ENCODE measurements at regions not wholly inside any gene's neighbourhood (a gene's known extent, or its start where the extent isn't known, plus 50 kb on each side); places are given as distances from the start of the nearest gene placed in this dataset.
A peak's percentile ranks its signal among the peaks of the same experiment; 100 is the strongest.
"Not testable (repeated sequence)": the region's sequence is repeated elsewhere in the genome, so short reads cannot be mapped to it uniquely, and the experiment has no call there.

GRCh38 chr3:84727616-84728015 is 231.2 kb upstream of the CADM2 start:
- DNase-seq, result no peak
- 83% methylated on average over 1 of the region's 1 CpG; no CpG with 5 or more reads in 1 of the 2 experiments for WGBS, 2 experiments (ENCODE audit: insufficient coverage in 1 of 2, insufficient read length in 1 of 2)
- H3K27me3 Mint-ChIP-seq (ENCODE audit: insufficient read depth), result no peaks in the 10 kb centered on the region
- Histone ChIP-seq H3K4me3 (ENCODE audit: low read length) (no peak overlapping the region), H3K36me3 (ENCODE audit: control insufficient read depth, insufficient read depth, low read length) (no peaks in the 10 kb centered on the region), H3K27me3 (ENCODE audit: control insufficient read depth, insufficient read depth, low read length, poor library complexity, severe bottlenecking) (no peaks in the 10 kb centered on the region), H3K9me3 (ENCODE audit: control insufficient read depth, low read length) (no peaks in the 10 kb centered on the region), H3K9ac (ENCODE audit: extremely low read depth, low read length, poor library complexity, severe bottlenecking) (no peak overlapping the region), H3K27ac (ENCODE audit: low read depth, low read length) (no peak overlapping the region), H3K4me1 (ENCODE audit: control insufficient read depth, insufficient read depth, low read length) (peaks cover 4% of the 10 kb centered on the region)
- TF ChIP-seq CTCF (conservative IDR thresholded peaks at IDR 0.05), result no peak
- H3K36me3 Mint-ChIP-seq (ENCODE audit: low read depth), result no peaks in the 10 kb centered on the region
- peaks cover 6% of the 10 kb centered on the region for H3K4me1 Mint-ChIP-seq
- no peak overlapping the region for H3K4me3 Mint-ChIP-seq
- H3K9me3 Mint-ChIP-seq, result no peaks in the 10 kb centered on the region
- H3K27ac Mint-ChIP-seq, result no peak overlapping the region

- no CpG with 5 or more reads among the region's 1 CpG for WGBS, 2 experiments (ENCODE audit: insufficient coverage in 1 of 2, insufficient read length in 1 of 2)
- H3K36me3 Mint-ChIP-seq (ENCODE audit: low read depth), result not testable (repeated sequence)
These were observed 224.1 kb upstream of the CADM2 start for GRCh38 chr3:84734731-84735130.

DNA sequence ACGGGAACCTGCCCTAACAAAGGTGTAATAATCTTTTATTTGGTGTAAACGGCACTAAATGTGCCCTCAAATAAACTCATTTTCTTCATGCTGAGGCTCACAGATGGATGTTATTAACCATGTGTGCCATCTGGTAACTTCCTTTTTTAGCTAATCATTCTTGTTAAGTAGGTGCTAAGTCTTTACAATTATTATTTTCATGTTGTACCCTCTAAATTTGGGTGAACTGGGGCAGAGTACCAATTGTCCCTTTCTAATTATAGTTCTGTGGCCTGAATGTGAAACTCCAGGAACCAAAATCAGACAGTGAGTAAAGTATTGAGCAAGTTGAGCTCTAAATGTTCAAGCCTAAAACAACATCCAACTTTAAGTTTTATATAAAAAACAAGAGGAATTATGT is 220.7 kb upstream of the CADM2 start:
- no peaks in the 10 kb centered on the region for H3K9me3 ChIP-seq (ENCODE audit: control insufficient read depth, low read length)
- H3K36me3 ChIP-seq (ENCODE audit: control insufficient read depth, insufficient read depth, low read length), result no peaks in the 10 kb centered on the region
- H3K4me3 ChIP-seq (ENCODE audit: low read length), result no peak overlapping the region
- H3K27ac Mint-ChIP-seq, result peak overlapping the region; percentile 32
- H3K27ac ChIP-seq (ENCODE audit: low read depth, low read length), result no peak overlapping the region
- no peak for DNase-seq
- 83% methylated on average over 2 of the region's 2 CpGs; no CpG with 5 or more reads in 1 of the 2 experiments for WGBS, 2 experiments (ENCODE audit: insufficient coverage in 1 of 2, insufficient read length in 1 of 2)
- no peaks in the 10 kb centered on the region for H3K27me3 Mint-ChIP-seq (ENCODE audit: insufficient read depth)
- peaks cover 7% of the 10 kb centered on the region for H3K4me1 Mint-ChIP-seq
- no peaks in the 10 kb centered on the region for H3K4me1 ChIP-seq (ENCODE audit: control insufficient read depth, insufficient read depth, low read length)
- TF ChIP-seq CTCF (conservative IDR thresholded peaks at IDR 0.05), result no peak
- H3K9ac ChIP-seq (ENCODE audit: extremely low read depth, low read length, poor library complexity, severe bottlenecking), result no peak overlapping the region
- no peaks in the 10 kb centered on the region for H3K27me3 ChIP-seq (ENCODE audit: control insufficient read depth, insufficient read depth, low read length, poor library complexity, severe bottlenecking)
- no peaks in the 10 kb centered on the region for H3K9me3 Mint-ChIP-seq
- no peak overlapping the region for H3K4me3 Mint-ChIP-seq
- H3K36me3 Mint-ChIP-seq (ENCODE audit: low read depth), result no peaks in the 10 kb centered on the region

More at GRCh38 chr3:84734731-84735130, 224.1 kb upstream of the CADM2 start:
- H3K4me3 ChIP-seq (ENCODE audit: low read length); H3K4me1 ChIP-seq (ENCODE audit: control insufficient read depth, insufficient read depth, low read length); H3K27me3 ChIP-seq (ENCODE audit: control insufficient read depth, insufficient read depth, low read length, poor library complexity, severe bottlenecking); DNase-seq; H3K27ac ChIP-seq (ENCODE audit: low read depth, low read length); H3K9me3 Mint-ChIP-seq; H3K9me3 ChIP-seq (ENCODE audit: control insufficient read depth, low read length); H3K36me3 ChIP-seq (ENCODE audit: control insufficient read depth, insufficient read depth, low read length); H3K27me3 Mint-ChIP-seq (ENCODE audit: insufficient read depth); H3K4me3 Mint-ChIP-seq; H3K9ac ChIP-seq (ENCODE audit: extremely low read depth, low read length, poor library complexity, severe bottlenecking); H3K27ac Mint-ChIP-seq: not testable (repeated sequence)
- H3K4me1 Mint-ChIP-seq, result peaks cover 11% of the 10 kb centered on the region

DNA sequence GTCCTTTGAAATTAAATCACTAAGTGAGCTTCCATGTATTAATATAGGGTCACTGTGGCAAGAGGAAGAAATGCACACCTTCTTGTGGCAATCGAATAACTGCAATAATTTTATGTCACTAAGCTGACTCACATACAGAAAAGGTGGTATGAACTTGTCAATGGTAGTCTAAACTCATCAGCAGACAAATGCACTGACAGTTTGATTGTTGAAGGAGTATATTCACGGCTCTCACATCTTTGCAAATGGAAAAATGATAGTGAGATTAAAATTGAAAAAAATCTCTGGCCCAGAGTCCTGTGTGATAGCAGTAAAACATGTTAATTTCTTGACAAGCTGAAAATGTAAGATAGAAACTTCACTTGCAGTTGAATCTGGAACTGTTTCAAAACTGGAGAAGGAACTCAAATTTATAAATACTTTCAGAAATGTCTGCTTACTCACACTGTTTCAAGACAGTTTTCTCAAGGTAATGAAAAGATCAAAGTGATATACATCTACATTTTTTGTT is 215.8 kb upstream of the CADM2 start:
- Mint-ChIP-seq H3K9me3 (no peaks in the 10 kb centered on the region), H3K27me3 (ENCODE audit: insufficient read depth) (no peaks in the 10 kb centered on the region), H3K27ac (no peak overlapping the region), H3K4me1 (peaks cover 3% of the 10 kb centered on the region), H3K4me3 (no peak overlapping the region), H3K36me3 (ENCODE audit: low read depth) (no peaks in the 10 kb centered on the region)
- TF ChIP-seq CTCF (conservative IDR thresholded peaks at IDR 0.05), result no peak
- Histone ChIP-seq H3K4me3 (ENCODE audit: low read length) (no peak overlapping the region), H3K36me3 (ENCODE audit: control insufficient read depth, insufficient read depth, low read length) (no peaks in the 10 kb centered on the region), H3K27me3 (ENCODE audit: control insufficient read depth, insufficient read depth, low read length, poor library complexity, severe bottlenecking) (no peaks in the 10 kb centered on the region), H3K4me1 (ENCODE audit: control insufficient read depth, insufficient read depth, low read length) (no peaks in the 10 kb centered on the region), H3K27ac (ENCODE audit: low read depth, low read length) (no peak overlapping the region), H3K9ac (ENCODE audit: extremely low read depth, low read length, poor library complexity, severe bottlenecking) (no peak overlapping the region), H3K9me3 (ENCODE audit: control insufficient read depth, low read length) (no peaks in the 10 kb centered on the region)
- DNase-seq, result no peak
- whole genome bisulfite sequencing, 2 experiments (ENCODE audit: insufficient coverage in 1 of 2, insufficient read length in 1 of 2), result 91 to 95% methylated on average over 2 of the region's 2 CpGs

Data from endodermal cell (in vitro differentiated cells).